ENCODE measurements at regions not wholly inside any gene's neighbourhood (a gene's known extent, or its start where the extent isn't known, plus 50 kb on each side); places are given as distances from the start of the nearest gene placed in this dataset.

- TF ChIP-seq EZH2 (IDR thresholded peaks at IDR 0.05; ENCODE audit: low read depth, unreplicated experiment) (no peak), REST (IDR thresholded peaks at IDR 0.05; ENCODE audit: unreplicated experiment) (no peak)
Observed at GRCh38 chr17:63178530-63178929, 212.5 kb downstream of the TANC2 start.
